Activated naive CD8-positive, alpha-beta T cell treated with anti-CD3 and anti-CD28 coated beads, Interleukin-2, amount 50 U/mL, for 24 hours (primary cell): ENCODE measurements at regions not wholly inside any gene's neighbourhood (a gene's known extent, or its start where the extent isn't known, plus 50 kb on each side); places are given as distances from the start of the nearest gene placed in this dataset.
"Not testable (repeated sequence)": the region's sequence is repeated elsewhere in the genome, so short reads cannot be mapped to it uniquely, and the experiment has no call there.

ENCODE experiments used
- ATAC-seq: fragments of 150-1000 bp; cut with Tn5 transposase; one replicate; pipeline ENCODE4 v1.10.0; 2021
- DNase-seq: peaks from one replicate; pipeline ENCODE4 v3.0.0; 2021
- H3K27ac Mint-ChIP-seq: one replicate; pipeline ENCODE4 v1.8.0; 2021; ENCODE audit warnings: mild to moderate bottlenecking, mixed read lengths
- H3K27me3 Mint-ChIP-seq: one replicate; pipeline ENCODE4 v1.8.0; 2021; ENCODE audit warnings: mixed read lengths
- H3K36me3 Mint-ChIP-seq: one replicate; pipeline ENCODE4 v1.8.0; 2021; ENCODE audit warnings: low read depth, mixed read lengths
- H3K4me1 Mint-ChIP-seq: one replicate; pipeline ENCODE4 v1.8.0; 2021; ENCODE audit warnings: mixed read lengths
- H3K4me3 Mint-ChIP-seq: one replicate; pipeline ENCODE4 v1.8.0; 2021; ENCODE audit warnings: mild to moderate bottlenecking, moderate library complexity, mixed read lengths
- H3K9me3 Mint-ChIP-seq: one replicate; pipeline ENCODE4 v1.8.0; 2021; ENCODE audit warnings: mixed read lengths

GRCh38 chr20:11180186-11180585, 506.4 kb upstream of the JAG1 start:
- Mint-ChIP-seq H3K36me3 (no peaks in the 10 kb centered on the region), H3K4me1 (no peaks in the 10 kb centered on the region), H3K9me3 (peaks cover 8% of the 10 kb centered on the region), H3K4me3 (no peak overlapping the region), H3K27me3 (no peaks in the 10 kb centered on the region), H3K27ac (no peak overlapping the region)
- ATAC-seq (no peak), DNase-seq (no peak)

- not testable (repeated sequence) for ATAC-seq, H3K27ac Mint-ChIP-seq, H3K36me3 Mint-ChIP-seq, H3K27me3 Mint-ChIP-seq, H3K9me3 Mint-ChIP-seq, H3K4me3 Mint-ChIP-seq, H3K4me1 Mint-ChIP-seq, DNase-seq
Measured at GRCh38 chr20:11181129-11181528, 507.3 kb upstream of the JAG1 start.

GRCh38 chr20:11181966-11182365, 508.2 kb upstream of the JAG1 start:
- DNase-seq: no peak
- no peak overlapping the region for H3K27ac Mint-ChIP-seq
- H3K4me3 Mint-ChIP-seq: no peak overlapping the region
- H3K27me3 Mint-ChIP-seq: peaks cover 2% of the 10 kb centered on the region
- no peak for ATAC-seq
- H3K9me3 Mint-ChIP-seq: peaks cover 8% of the 10 kb centered on the region
- H3K4me1 Mint-ChIP-seq: no peaks in the 10 kb centered on the region
- H3K36me3 Mint-ChIP-seq: no peaks in the 10 kb centered on the region

DNA sequence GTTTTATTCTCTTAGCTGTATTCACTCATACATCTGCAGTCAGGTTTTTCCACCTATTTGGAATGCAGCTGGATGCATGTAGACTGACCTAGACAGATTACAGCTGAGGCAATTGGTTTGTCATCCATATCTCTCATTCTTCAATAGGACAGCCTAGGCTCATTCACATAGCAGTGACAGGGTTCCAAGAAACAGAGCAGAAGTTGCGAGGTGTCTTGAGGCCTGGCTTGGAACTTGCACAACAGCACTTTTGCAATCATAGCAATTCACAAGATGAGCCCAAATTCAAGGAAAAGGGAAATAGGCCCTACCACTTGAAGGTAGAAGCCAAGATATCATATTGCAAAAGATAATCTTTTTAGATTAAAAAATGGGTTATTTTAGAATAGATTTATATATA, 508.9 kb upstream of the JAG1 start:
- no peak for DNase-seq
- no peak for ATAC-seq
- H3K4me3 Mint-ChIP-seq: no peak overlapping the region

DNA sequence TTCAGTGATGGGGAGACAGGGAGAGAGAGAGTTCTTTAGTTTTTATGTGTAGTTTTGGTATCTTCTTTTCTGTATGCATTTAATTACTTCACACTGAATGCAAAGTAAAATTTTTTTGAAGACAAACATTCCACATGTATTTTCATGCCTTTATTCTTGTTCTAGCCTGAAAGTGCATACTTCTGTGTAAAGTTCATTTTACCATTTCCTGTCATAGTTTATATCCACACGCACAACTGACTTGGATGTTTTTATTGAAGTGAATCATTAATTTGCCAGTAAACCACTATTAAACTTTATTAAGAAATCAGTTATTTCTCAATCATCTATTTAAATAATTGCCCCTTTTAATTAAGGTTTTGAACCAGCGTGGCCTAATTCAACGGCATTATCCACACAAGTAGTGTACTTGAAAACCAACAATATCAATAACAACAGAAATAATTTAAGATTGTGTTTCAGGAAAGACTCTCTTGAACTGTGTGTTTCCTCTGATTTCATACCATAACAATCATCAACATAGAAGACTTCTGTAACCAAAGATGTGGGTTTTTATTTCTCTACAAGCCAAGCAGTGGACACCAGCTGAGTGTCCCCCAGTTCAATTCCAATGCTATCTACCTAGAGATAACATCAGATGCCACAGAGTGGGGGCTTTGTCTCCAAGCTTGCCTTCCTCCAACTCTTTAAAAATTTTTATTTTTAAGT, 512.7 kb upstream of the JAG1 start:
- ATAC-seq: no peak
- Mint-ChIP-seq H3K4me1 (no peaks in the 10 kb centered on the region), H3K9me3 (no peaks in the 10 kb centered on the region), H3K27ac (no peak overlapping the region), H3K4me3 (no peak overlapping the region), H3K36me3 (no peaks in the 10 kb centered on the region), H3K27me3 (peaks cover 7% of the 10 kb centered on the region)
- DNase-seq: no peak

More for the DNA sequence above, 508.9 kb upstream of the JAG1 start:
- no peaks in the 10 kb centered on the region for H3K4me1 Mint-ChIP-seq
- H3K27ac Mint-ChIP-seq: no peak overlapping the region
- peaks cover 8% of the 10 kb centered on the region for H3K9me3 Mint-ChIP-seq
- peaks cover 2% of the 10 kb centered on the region for H3K27me3 Mint-ChIP-seq
- no peaks in the 10 kb centered on the region for H3K36me3 Mint-ChIP-seq

GRCh38 chr20:11188843-11189603, 515.2 kb upstream of the JAG1 start:
- no peak for DNase-seq
- no peaks in the 10 kb centered on the region for H3K36me3 Mint-ChIP-seq
- peaks cover 7% of the 10 kb centered on the region for H3K27me3 Mint-ChIP-seq
- no peaks in the 10 kb centered on the region for H3K9me3 Mint-ChIP-seq
- no peaks in the 10 kb centered on the region for H3K4me1 Mint-ChIP-seq
- no peak overlapping the region for H3K27ac Mint-ChIP-seq
- no peak for ATAC-seq
- H3K4me3 Mint-ChIP-seq: no peak overlapping the region

- H3K9me3 Mint-ChIP-seq: no peaks in the 10 kb centered on the region
- H3K4me1 Mint-ChIP-seq: no peaks in the 10 kb centered on the region
- H3K27ac Mint-ChIP-seq: no peak overlapping the region
- H3K36me3 Mint-ChIP-seq: no peaks in the 10 kb centered on the region
- no peak overlapping the region for H3K4me3 Mint-ChIP-seq
- peaks cover 7% of the 10 kb centered on the region for H3K27me3 Mint-ChIP-seq
- ATAC-seq: no peak
- DNase-seq: no peak
Measured at GRCh38 chr20:11190741-11191140, 516.9 kb upstream of the JAG1 start.

DNA sequence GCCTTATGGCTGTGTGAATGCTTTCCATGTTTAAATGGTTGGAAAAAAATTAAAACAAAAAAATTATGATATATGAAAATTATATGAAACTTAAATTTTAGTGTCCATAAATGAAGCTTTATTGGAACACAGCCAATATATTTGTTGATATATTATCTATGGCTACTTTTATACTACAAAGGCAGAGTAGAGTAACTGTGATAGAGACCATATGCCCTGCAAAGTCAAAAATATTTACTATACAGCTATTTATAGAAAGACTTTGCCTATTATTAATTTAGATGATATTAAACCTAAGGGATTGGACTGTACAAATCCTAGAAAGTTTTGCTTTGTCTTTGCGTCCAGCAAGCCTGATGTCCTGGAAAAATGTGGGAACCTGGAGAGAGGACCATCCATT, 518.3 kb upstream of the JAG1 start:
- Mint-ChIP-seq H3K27me3 (peaks cover 5% of the 10 kb centered on the region), H3K27ac (no peak overlapping the region), H3K9me3 (no peaks in the 10 kb centered on the region), H3K4me1 (peaks cover 7% of the 10 kb centered on the region), H3K4me3 (no peak overlapping the region), H3K36me3 (no peaks in the 10 kb centered on the region)
- no peak for DNase-seq
- ATAC-seq: no peak

DNA sequence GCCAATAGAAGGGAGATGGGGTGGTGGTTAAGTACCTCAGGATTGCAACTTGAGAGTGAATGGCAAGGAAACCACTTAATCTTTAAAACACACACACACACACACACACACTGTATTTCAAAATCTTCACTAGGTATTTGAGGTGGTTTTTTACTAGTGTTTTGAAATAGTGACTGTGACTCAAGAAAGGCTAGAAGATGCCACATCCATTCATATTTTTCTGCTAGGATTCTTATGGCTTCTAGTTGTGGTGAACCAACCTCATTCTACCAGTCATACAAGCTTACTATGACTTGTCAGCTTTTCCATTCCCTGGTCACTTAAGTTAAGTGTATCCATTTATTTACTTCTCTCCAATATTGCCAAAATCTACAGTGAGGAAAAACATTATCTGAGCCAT, 519.4 kb upstream of the JAG1 start:
- Mint-ChIP-seq H3K9me3 (no peaks in the 10 kb centered on the region), H3K4me3 (no peak overlapping the region), H3K27me3 (peaks cover 5% of the 10 kb centered on the region), H3K36me3 (no peaks in the 10 kb centered on the region), H3K4me1 (peaks cover 7% of the 10 kb centered on the region), H3K27ac (no peak overlapping the region)
- no peak for DNase-seq
- no peak for ATAC-seq

- no peaks in the 10 kb centered on the region for H3K9me3 Mint-ChIP-seq
- no peak overlapping the region for H3K4me3 Mint-ChIP-seq
- H3K4me1 Mint-ChIP-seq: peaks cover 7% of the 10 kb centered on the region
- H3K27ac Mint-ChIP-seq: no peak overlapping the region
- H3K27me3 Mint-ChIP-seq: peaks cover 5% of the 10 kb centered on the region
- DNase-seq (no peak), ATAC-seq (no peak)
- H3K36me3 Mint-ChIP-seq: no peaks in the 10 kb centered on the region
Measured at GRCh38 chr20:11195169-11195568, 521.4 kb upstream of the JAG1 start.

GRCh38 chr20:11195899-11196558, 522.2 kb upstream of the JAG1 start:
- Mint-ChIP-seq H3K4me1 (peaks cover 7% of the 10 kb centered on the region), H3K27me3 (peaks cover under 1% of the 10 kb centered on the region), H3K4me3 (no peak overlapping the region), H3K27ac (no peak overlapping the region), H3K9me3 (no peaks in the 10 kb centered on the region), H3K36me3 (no peaks in the 10 kb centered on the region)
- peak; percentile 52 for ATAC-seq
- DNase-seq: no peak

GRCh38 chr20:11197851-11198250, 524.1 kb upstream of the JAG1 start:
- no peak for ATAC-seq
- Mint-ChIP-seq H3K9me3 (no peaks in the 10 kb centered on the region), H3K4me3 (no peak overlapping the region), H3K36me3 (no peaks in the 10 kb centered on the region), H3K27me3 (no peaks in the 10 kb centered on the region), H3K27ac (no peak overlapping the region), H3K4me1 (peaks cover 7% of the 10 kb centered on the region)
- DNase-seq: no peak

DNA sequence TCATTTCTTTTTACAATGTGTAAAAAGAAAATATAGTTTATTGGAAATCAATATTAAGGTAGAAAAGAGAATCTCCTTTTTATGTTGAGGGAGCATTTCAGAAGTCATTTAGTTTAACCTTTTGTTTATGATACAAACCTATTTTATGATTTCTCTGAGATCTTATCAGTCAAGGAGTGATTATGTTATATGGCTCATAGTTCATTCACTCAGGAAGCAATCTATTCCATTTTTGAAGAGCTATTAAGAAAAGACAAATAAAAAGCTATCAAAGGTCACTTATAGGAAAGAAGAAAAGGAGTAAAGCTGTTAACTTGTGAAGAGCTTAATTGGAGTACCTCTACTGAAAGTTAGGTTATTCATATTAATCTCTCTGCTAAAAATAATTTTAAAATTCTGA, 526.6 kb upstream of the JAG1 start:
- H3K36me3 Mint-ChIP-seq: no peaks in the 10 kb centered on the region
- no peak overlapping the region for H3K4me3 Mint-ChIP-seq
- peaks cover 7% of the 10 kb centered on the region for H3K4me1 Mint-ChIP-seq
- ATAC-seq: no peak
- DNase-seq: no peak
- peaks cover 2% of the 10 kb centered on the region for H3K27me3 Mint-ChIP-seq
- H3K9me3 Mint-ChIP-seq: no peaks in the 10 kb centered on the region
- no peak overlapping the region for H3K27ac Mint-ChIP-seq

DNA sequence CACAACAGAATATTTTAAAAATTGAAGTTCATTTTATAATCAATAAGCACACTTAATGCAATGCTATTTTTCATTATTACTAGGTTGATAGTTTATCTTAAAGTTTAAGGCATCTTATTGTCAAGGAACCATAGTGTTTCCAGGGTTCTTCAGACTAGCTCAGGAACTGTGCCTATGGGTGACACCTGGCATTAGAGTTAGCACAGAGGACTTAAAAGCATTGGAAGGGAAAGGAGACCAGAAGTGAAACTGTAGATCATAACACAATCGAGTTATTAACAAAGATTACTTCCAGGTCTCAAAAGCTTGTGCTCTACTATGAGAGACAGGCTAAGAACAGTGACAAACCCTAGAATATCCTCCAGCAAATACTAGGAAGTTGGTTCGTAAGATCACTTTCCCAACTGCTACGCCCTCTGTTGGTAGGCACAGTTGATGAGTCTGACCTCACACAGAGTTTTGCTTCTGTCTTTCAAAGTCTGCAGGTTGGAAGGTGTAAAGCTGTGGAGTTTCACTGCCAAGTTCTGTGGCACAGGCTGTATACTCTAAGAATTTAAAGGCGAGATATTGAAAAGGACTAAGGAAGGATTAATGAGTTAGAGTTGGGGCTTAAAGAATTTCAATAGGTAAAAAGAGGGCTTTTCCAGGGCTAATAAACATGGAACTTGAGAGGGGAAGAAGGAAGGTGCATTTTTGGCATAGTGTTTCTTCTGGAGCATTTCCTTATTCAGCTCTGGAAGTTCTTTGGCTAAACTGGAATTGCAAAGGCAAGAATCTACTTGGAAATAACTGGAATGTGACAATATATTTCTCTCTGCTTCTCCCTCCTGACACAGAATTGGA, 531.3 kb upstream of the JAG1 start:
- Mint-ChIP-seq H3K36me3 (no peaks in the 10 kb centered on the region), H3K4me1 (no peaks in the 10 kb centered on the region), H3K4me3 (no peak overlapping the region), H3K27me3 (peaks cover 2% of the 10 kb centered on the region), H3K9me3 (no peaks in the 10 kb centered on the region), H3K27ac (no peak overlapping the region)
- ATAC-seq (peak; percentile 49), DNase-seq (peak; percentile 6)
